ENCODE measurements at regions not wholly inside any gene's neighbourhood (a gene's known extent, or its start where the extent isn't known, plus 50 kb on each side); places are given as distances from the start of the nearest gene placed in this dataset.

- Mint-ChIP-seq H3K4me1 (peaks cover 12% of the 10 kb centered on the region), H3K36me3 (peaks cover 2% of the 10 kb centered on the region), H3K27me3 (peaks cover 4% of the 10 kb centered on the region), H3K4me3 (no peak overlapping the region), H3K9me3 (ENCODE audit: low read depth) (peaks cover 3% of the 10 kb centered on the region), H3K27ac (no peak overlapping the region)
- DNase-seq (no peak), ATAC-seq (peak; percentile 69)
- CTCF ChIA-PET, result interaction anchor here (1.2 to 1.5 kb wide), 4 partner anchors 8 to 139 kb away, joined by 3 read pairs; no protein-coding TSS in a partner anchor
Observed at GRCh38 chr4:89365776-89366175, 58.2 kb upstream of the GPRIN3 start.

DNA sequence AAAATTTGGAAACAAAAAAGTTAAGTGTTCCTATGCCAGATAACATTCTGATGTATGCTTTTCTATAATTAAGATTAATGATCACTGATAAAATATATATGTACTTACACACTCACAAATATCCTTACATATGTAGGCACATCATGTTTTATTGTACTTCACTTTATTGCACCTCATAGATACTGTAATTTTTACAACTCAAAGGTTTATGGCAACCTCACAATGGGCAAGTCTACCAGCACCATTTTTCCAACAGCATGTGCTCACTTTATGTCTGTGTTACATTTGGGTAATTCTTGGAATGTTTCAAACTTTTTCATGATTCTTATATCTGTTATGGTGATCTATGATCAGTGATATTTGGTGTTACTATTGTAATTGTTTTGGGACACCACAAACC lies 57.8 kb upstream of the GPRIN3 start:
- H3K9me3 Mint-ChIP-seq (ENCODE audit: low read depth), result peaks cover 3% of the 10 kb centered on the region
- CTCF ChIA-PET, result interaction anchor here (1.5 kb wide), 1 partner anchor 11 kb away, joined by 3 read pairs; no protein-coding TSS in a partner anchor
- H3K4me1 Mint-ChIP-seq, result peaks cover 12% of the 10 kb centered on the region
- H3K27me3 Mint-ChIP-seq, result peaks cover 4% of the 10 kb centered on the region
- ATAC-seq (no peak), DNase-seq (no peak)
- peaks cover 2% of the 10 kb centered on the region for H3K36me3 Mint-ChIP-seq
- no peak overlapping the region for H3K4me3 Mint-ChIP-seq
- no peak overlapping the region for H3K27ac Mint-ChIP-seq

DNA sequence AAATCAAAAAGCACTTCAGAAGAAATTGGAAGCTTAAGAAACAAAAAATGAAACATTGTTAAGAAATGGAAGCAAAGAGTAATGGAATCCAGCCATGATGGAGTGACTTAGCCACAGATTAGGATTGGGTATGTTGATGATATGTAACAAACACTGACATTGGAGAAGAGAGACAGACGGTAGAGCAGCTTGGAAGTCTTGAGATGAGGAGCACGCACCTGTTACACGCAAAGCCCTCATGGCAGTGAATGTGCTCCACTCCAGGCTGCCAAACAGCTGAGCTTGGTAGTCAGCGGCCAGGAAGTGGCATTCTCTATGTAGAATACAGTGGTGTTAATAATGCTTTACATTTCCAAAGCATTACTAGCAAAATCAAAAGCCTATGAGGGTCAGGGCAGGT lies 56.9 kb upstream of the GPRIN3 start:
- H3K9me3 Mint-ChIP-seq (ENCODE audit: low read depth), result peaks cover 3% of the 10 kb centered on the region
- H3K27me3 Mint-ChIP-seq, result peaks cover 2% of the 10 kb centered on the region
- H3K4me1 Mint-ChIP-seq, result peaks cover 12% of the 10 kb centered on the region
- no peak for DNase-seq
- no peak overlapping the region for H3K4me3 Mint-ChIP-seq
- ATAC-seq, result no peak
- no peak overlapping the region for H3K27ac Mint-ChIP-seq
- H3K36me3 Mint-ChIP-seq, result peaks cover 2% of the 10 kb centered on the region
- CTCF ChIA-PET, result no interaction called here

DNA sequence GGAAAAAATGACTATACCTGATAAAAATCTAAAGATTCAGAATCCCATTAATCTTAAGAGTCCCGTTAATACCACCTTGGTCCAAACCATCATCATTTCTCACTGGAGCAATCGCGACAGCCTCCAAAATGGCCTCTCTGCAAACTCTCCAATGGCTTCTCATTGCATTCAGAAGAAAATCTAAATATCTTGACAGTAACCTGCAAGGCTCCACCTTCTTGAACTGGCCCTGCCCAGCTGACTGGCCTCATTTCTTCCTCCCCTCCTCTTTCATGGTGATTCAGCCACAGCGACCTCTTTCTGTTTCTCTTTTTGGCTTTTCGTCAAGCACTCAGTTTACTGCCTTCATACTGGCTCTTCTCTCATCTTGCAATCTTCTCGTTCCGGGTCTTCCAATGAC lies 56.2 kb upstream of the GPRIN3 start:
- Mint-ChIP-seq H3K27ac (no peak overlapping the region), H3K36me3 (peaks cover 2% of the 10 kb centered on the region), H3K9me3 (ENCODE audit: low read depth) (peaks cover 3% of the 10 kb centered on the region), H3K4me1 (peaks cover 12% of the 10 kb centered on the region), H3K4me3 (no peak overlapping the region), H3K27me3 (peaks cover 2% of the 10 kb centered on the region)
- no peak for ATAC-seq
- no peak for DNase-seq
- CTCF ChIA-PET, result no interaction called here

GRCh38 chr4:89358935-89359638 lies 51.5 kb upstream of the GPRIN3 start:
- no peak for ATAC-seq
- DNase-seq, result no peak
- peaks cover 16% of the 10 kb centered on the region for H3K27me3 Mint-ChIP-seq
- peaks cover 2% of the 10 kb centered on the region for H3K36me3 Mint-ChIP-seq
- H3K4me3 Mint-ChIP-seq, result no peak overlapping the region
- H3K27ac Mint-ChIP-seq, result no peak overlapping the region
- no peaks in the 10 kb centered on the region for H3K9me3 Mint-ChIP-seq (ENCODE audit: low read depth)
- no peaks in the 10 kb centered on the region for H3K4me1 Mint-ChIP-seq
- CTCF ChIA-PET, result no interaction called here

DNA sequence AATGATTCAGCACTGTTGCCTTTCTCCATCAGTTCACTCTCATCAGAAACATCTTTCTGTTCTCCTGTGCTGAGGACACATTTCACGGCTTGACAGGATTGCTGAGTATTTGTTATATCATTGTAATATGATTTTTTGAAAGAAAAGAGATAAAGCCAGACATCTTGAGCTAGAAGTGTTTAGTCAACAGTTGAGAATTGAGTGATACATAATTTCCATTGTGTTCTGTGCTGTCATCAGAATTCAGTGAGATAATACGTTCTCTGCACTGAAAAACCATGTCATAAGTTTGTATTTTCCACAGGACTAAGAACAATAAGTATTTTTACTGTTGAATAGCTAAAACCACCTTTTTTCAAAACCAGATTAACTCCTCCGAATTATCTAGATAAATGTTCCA lies 50.2 kb upstream of the GPRIN3 start:
- CTCF ChIA-PET, result interaction anchor here (0.9 kb wide), 1 partner anchor 9 kb away, joined by 3 read pairs; no protein-coding TSS in a partner anchor
- Mint-ChIP-seq H3K4me3 (no peak overlapping the region), H3K9me3 (ENCODE audit: low read depth) (no peaks in the 10 kb centered on the region), H3K27me3 (peaks cover 16% of the 10 kb centered on the region), H3K36me3 (peaks cover under 1% of the 10 kb centered on the region), H3K27ac (no peak overlapping the region), H3K4me1 (no peaks in the 10 kb centered on the region)
- ATAC-seq (no peak), DNase-seq (no peak)

Data from activated CD8-positive, alpha-beta memory T cell treated with anti-CD3 and anti-CD28 coated beads, Interleukin-2, amount 10 ng/mL, durations not matched to agents 7 days and 5 days (primary cell).